Stimulated activated CD8-positive, alpha-beta memory T cell treated with anti-CD3 and anti-CD28 coated beads, Interleukin-12 subunit alpha, Interleukin-12 subunit beta, amount 100 ng/mL, for 24 hours (primary cell): ENCODE measurements at regions not wholly inside any gene's neighbourhood (a gene's known extent, or its start where the extent isn't known, plus 50 kb on each side); places are given as distances from the start of the nearest gene placed in this dataset.

Experiments
- DNase-seq: peaks from one replicate; pipeline ENCODE4 v3.0.0-alpha.2; 2020; ENCODE audit errors: extremely low read depth

DNA sequence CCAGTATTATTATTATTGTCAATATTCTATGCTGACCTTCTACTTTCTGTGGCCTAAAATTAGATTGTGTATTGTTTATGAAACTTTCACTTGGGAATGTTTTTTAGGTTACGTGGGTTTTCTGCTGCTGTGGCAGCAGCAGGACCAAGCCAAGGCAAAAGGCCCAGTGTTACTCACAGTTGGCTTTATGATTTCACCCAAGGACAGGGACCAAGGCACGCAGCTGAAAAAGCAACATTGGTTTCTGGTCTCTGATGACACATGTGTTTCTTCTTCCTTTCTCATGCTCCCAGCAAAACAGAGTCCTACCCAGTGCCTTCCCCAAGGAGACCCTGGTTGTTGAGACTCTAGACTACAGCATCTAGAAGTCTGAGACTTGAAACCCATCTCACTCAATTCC, 413.7 kb downstream of the SETD4 start:
- DNase-seq, result no peak

DNA sequence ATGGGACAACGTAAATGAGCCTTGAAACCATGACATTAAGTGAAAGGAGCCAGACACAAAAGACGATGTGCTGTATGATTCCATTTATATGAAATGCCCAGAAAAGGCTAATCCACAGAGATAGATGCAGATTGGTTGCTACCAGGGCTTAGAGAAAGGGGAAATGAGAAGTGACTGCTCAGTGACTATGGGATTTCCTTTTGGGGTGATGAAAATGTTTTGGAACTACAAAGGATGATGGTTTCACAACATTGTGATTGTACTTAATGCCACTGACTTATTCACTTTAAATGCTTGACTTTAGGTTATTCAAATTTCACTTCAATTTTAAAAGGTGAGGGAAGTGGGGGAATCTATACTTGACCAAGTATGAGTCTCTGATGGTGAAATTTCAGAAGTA, 414.3 kb downstream of the SETD4 start:
- DNase-seq, result no peak

DNA sequence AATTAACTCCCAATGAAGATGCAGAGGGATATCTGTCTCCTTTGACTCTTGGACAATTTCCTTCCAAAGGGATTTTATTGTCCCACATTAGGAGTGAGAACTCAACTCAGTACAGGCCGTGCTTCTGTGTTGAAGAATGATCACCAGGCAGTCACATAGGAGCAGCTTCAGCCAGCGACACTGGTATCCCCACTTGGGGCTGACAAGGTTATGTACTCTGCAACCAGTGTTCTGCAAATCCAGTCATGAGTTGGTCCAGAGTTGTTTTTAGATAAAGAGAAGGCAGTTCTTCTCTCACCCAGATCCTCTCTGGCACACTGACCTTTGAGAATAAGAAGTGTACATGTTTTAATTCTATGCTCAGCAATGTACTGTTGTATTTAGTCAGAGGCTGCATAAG, 415.8 kb downstream of the SETD4 start:
- DNase-seq, result no peak

- DNase-seq, result no peak
Observed at GRCh38 chr21:35643176-35643575, 417.1 kb downstream of the SETD4 start.

DNA sequence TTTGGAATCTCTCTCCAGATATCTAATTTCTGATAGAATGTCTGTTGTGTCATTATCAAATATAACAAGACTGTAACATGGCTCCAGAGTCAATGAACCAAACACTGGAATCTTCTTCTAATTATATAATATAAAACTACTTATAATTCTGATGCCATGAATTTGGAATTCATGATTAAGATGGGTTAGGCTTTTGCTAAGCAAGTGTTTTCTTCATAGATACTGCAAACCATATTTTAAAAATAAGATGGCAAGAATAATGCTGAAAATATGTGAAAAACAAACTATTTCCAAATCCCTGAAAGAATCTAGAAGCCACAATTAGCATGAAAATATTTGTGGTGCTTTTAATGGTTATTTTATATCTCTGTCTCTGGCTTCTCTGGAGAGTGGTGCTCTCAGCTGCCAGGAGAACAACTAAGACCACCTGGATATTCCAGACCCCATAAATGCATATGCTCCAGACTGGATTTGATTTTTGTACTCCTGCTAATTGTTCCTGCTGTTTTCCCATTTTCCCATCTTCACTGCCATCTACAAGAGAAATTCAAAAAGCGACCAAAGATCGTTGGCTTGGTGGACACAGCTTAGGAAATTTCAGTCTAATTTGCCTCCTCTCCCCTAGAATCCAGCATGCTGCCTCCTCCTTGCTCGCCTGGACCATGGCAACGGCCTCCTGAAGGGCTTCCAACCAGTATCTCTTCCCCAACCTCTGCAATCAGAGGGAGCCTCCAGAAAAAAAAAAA, 418.9 kb downstream of the SETD4 start:
- no peak for DNase-seq

GRCh38 chr21:35637431-35637830, 422.9 kb downstream of the SETD4 start:
- no peak for DNase-seq

DNA sequence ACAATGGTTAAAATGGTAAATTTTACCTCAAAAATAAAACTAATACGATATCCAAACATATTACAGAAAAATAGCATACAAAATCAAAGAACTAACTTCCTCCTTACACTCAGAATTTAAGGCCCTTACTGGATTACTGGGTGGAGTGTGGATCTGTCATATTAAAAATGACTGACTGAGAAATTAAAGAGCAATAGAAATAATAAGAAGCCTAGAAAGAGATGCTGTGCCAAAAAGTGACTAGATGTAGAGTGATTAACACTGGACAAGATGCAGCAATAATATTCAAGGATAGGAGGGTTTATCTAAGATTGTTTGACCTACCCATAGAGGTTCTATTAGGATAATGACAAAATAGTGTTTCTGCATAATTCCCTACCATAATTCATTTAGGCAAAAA, 424.3 kb downstream of the SETD4 start:
- DNase-seq, result no peak

GRCh38 chr21:35635261-35635660, 425.1 kb downstream of the SETD4 start:
- DNase-seq, result no peak

- no peak for DNase-seq
Observed at GRCh38 chr21:35633501-35633900, 426.8 kb downstream of the SETD4 start.

DNA sequence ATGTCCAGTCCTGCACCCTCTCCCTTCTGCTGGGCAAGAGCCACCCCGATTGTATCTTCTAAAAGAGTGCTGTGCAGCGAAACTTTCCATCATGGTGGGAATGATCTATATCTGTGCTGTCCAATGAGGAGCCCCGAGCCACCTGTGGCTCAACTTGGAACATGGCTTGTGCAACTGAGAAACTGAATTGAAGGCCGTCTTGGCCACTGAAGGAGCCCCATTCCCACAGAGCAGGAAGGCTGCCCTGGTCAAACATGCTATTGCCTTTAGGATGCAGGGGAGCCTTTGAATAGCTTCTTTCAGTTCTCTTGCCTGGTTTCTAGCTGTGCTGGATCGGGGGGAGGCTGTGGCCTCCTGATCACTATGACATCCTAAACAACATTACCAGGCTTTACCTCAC, 427.6 kb downstream of the SETD4 start:
- DNase-seq, result no peak

DNA sequence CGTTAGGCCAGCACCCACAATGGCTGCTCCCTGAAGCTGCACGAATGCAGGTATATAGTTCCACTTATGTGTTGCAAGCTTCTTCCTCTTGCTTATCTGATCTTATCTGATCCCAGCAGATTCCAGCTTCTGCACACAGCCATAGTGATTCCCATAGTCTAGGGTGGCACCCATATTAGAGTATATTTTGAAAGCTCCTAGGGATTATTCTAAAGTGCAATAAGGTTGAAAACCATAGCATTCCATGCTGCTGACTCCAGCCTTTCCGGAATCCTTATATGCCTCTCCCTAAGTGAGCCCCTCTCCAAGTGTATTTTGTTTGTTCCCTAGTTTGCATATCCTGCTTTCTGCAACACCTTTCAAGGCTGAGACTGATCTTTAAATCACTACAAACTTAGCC, 432.0 kb downstream of the SETD4 start:
- no peak for DNase-seq

GRCh38 chr21:35627462-35627861, 432.9 kb downstream of the SETD4 start:
- DNase-seq, result no peak

DNA sequence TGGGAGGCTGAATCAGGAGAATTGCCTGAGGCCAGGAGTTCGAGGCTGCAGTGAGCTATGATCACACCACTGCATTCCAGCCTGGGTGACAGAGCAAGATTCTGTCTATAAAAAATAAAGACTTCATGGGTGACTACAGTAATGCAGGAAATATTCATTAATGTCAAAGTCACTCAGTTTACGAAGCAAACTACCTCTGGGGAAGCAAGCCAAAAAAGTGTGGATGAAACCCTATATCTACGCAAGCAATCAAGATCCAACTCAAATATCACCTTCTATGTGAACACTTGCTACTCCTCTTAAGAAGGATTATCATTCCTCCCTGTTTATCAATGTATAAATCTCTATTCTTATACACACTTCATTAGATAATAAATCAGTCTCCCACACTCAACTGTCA, 434.8 kb downstream of the SETD4 start:
- no peak for DNase-seq

DNA sequence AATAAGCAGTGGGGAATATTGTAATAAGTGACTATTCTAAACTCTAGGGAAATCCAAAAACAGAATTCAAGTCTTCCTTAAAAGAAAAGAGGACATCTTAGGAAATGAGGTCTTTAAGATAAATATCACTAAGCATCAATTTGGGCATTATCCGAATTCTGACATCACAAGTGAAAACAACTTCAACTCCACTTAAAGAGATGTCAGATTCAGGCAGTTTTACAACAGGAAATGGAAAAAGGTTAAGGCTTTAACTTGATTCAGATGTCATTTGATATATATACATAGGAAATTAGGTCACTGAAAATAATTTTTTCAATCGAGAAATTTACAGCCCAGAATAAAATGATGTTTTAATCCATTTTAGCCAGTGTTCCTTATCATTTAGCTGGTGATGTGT, 435.4 kb downstream of the SETD4 start:
- no peak for DNase-seq

GRCh38 chr21:35622612-35623011, 437.7 kb downstream of the SETD4 start:
- no peak for DNase-seq

DNA sequence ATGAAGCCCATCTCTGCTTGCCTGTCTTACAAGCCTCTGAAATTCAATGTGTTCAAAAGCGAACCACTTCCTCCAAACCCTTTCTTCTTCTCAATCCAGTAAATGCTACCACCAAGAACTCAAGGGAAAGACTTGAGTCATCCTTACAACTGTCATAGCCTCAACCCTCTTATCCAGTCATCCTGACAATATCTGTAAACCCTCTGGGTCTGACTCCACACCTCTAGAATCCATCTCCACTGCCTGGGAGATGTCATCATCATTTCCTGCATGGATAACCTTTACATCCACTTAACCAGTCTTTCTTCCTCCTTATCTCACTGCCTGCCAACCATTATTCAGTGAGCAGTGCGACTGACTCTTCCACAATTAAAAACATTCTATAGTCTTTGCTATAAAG, 441.1 kb downstream of the SETD4 start:
- DNase-seq, result no peak

GRCh38 chr21:35617491-35617890, 442.8 kb downstream of the SETD4 start:
- no peak for DNase-seq

- no peak for DNase-seq
Observed at GRCh38 chr21:35616090-35616489, 444.2 kb downstream of the SETD4 start.

- no peak for DNase-seq
Observed at GRCh38 chr21:35615325-35615724, 445.0 kb downstream of the SETD4 start.

DNA sequence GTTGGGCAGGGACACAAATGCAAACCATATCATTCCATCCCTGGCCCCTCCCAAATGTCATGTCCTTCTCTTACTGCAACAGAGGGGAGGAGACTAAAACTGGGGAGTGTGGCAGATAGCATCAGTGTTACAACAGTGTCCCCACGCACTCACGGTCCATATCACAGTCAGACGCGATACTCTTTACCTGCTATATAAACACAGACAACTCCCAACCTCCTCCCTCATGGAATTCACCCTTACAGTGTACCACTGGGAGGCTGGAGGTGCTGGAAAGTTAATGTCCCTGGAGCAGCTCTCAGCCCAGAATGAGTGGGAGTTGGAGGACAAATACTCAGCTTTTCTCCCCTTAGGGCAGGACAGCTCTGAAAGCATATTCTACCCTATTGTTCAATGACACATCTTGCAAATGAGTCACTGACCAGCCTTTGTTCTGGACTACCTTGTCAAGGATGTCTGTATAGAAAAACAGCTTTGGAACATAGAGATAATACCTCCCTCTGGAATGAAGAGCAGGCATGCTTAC, 445.9 kb downstream of the SETD4 start:
- DNase-seq, result no peak

GRCh38 chr21:35611708-35612132, 448.6 kb downstream of the SETD4 start:
- DNase-seq, result no peak

DNA sequence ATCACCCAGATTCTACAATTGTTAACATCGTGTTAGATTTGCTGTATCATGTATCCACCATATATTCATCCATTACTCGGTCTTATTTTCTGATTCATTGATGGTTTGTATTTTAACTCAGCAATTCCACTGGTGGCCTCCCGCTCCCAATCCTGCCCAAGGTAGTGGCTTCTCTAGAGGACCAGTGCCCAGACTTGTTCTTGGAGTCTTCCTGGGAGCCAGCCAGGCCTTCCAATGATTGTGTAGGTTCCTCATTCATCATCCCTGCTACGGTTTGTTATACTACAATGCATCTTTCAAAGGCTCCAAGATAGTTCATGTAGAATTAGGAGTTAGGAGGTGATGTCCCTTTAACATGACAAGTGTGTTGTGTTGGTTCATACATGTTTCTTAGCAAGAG, 451.1 kb downstream of the SETD4 start:
- DNase-seq, result no peak

DNA sequence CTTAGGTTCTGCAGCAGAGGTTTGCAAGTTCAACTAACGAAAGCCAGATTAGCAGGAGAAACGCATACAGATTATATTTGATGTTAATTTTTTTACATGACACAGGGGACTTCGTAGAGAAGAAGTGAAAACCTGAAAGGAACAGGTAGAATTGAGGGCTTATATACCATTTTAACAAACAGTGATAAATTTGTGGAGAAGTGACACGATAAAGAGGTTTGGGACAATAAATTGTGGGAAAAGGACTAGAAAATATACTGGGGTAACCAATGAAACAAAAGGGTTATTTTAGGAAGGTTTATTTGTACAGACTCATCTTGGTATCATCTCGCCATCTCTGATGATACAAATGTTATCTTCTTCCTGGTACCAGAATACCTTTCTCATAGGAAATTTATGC, 452.9 kb downstream of the SETD4 start:
- DNase-seq, result no peak

DNA sequence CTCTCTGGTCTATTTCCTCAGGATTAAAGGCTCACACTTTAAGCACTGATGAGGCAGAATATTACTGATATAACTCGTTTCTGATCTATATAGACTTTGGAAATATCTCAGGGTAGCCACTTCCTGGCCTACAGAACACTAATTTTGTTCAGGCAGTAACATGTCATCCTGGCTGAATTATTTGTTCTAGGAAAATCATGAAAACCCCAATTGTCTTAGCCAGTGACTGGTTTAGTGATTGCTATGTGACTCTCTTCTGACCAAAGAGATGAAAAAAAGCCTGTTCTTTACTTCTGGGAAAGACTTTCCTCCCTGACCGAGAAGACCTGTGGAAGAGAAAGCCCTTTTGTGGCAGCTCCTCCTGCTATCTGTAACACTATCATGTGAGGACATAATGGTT, 453.7 kb downstream of the SETD4 start:
- no peak for DNase-seq
